Activated effector memory CD4-positive, alpha-beta T cell treated with anti-CD3 and anti-CD28 coated beads, Interleukin-2, amount 50 U/mL, for 16 hours (primary cell): ENCODE measurements at regions not wholly inside any gene's neighbourhood (a gene's known extent, or its start where the extent isn't known, plus 50 kb on each side); places are given as distances from the start of the nearest gene placed in this dataset.

Experiments used
- DNase-seq: peaks from one replicate; pipeline ENCODE4 v3.0.0-alpha.2; 2020

GRCh38 chr11:19557720-19558140 lies 154.9 kb upstream of the NAV2 start:
- peak; percentile 87 for DNase-seq

- DNase-seq: no peak
These were observed 155.5 kb upstream of the NAV2 start for GRCh38 chr11:19557185-19557584.

GRCh38 chr11:19555266-19555665 lies 157.4 kb upstream of the NAV2 start:
- DNase-seq: no peak

- DNase-seq: peak; percentile 90
These were observed 158.8 kb upstream of the NAV2 start for GRCh38 chr11:19553683-19554333.

GRCh38 chr11:19552656-19553260 lies 159.9 kb upstream of the NAV2 start:
- DNase-seq: no peak

GRCh38 chr11:19552161-19552560 lies 160.5 kb upstream of the NAV2 start:
- no peak for DNase-seq

GRCh38 chr11:19551457-19551856 lies 161.2 kb upstream of the NAV2 start:
- DNase-seq: no peak

GRCh38 chr11:19547044-19547443 lies 165.6 kb upstream of the NAV2 start:
- no peak for DNase-seq

- no peak for DNase-seq
These were observed 166.3 kb upstream of the NAV2 start for GRCh38 chr11:19546325-19546724.

GRCh38 chr11:19541521-19542049 lies 171.1 kb upstream of the NAV2 start:
- no peak for DNase-seq

GRCh38 chr11:19539861-19540260 lies 172.8 kb upstream of the NAV2 start:
- DNase-seq: no peak

- no peak for DNase-seq
These were observed 174.7 kb upstream of the NAV2 start for GRCh38 chr11:19537803-19538453.

GRCh38 chr11:19536131-19536530 lies 176.5 kb upstream of the NAV2 start:
- no peak for DNase-seq

GRCh38 chr11:19530505-19530904 lies 182.1 kb upstream of the NAV2 start:
- DNase-seq: no peak

GRCh38 chr11:19526119-19526518 lies 186.5 kb upstream of the NAV2 start:
- no peak for DNase-seq

- no peak for DNase-seq
These were observed 186.9 kb upstream of the NAV2 start for GRCh38 chr11:19525714-19526113.

GRCh38 chr11:19525276-19525675 lies 187.4 kb upstream of the NAV2 start:
- DNase-seq: no peak

GRCh38 chr11:19524171-19524671 lies 188.4 kb upstream of the NAV2 start:
- no peak for DNase-seq

GRCh38 chr11:19520681-19521080 lies 192.0 kb upstream of the NAV2 start:
- DNase-seq: no peak

- DNase-seq: no peak
These were observed 192.6 kb upstream of the NAV2 start for GRCh38 chr11:19519912-19520641.

- no peak for DNase-seq
These were observed 193.3 kb upstream of the NAV2 start for GRCh38 chr11:19519353-19519752.

- no peak for DNase-seq
These were observed 199.4 kb upstream of the NAV2 start for GRCh38 chr11:19513253-19513652.

GRCh38 chr11:19512618-19513017 lies 200.0 kb upstream of the NAV2 start:
- DNase-seq: no peak
